ENCODE measurements at regions not wholly inside any gene's neighbourhood (a gene's known extent, or its start where the extent isn't known, plus 50 kb on each side); places are given as distances from the start of the nearest gene placed in this dataset.

DNA sequence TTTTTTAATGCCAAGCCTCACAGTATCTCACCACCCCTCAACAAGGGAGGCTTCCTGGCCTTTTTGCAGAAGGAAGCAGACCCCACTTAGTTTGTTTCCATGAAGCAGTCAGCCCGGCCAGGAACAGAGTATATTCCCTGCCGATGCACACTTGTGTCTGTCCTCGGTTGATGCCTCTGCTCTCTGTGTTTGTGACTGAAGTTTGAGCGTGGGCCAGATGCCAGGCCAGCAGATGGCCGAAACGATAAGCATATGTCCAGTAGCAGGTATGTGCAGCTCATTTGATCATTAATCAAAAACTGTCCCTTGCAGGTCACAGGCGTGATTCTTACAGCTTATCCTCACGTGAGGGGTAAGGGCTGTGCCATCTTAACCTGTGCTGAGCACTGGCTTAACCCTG, 144.0 kb downstream of the IRS2 start:
- no peak for DNase-seq

DNA sequence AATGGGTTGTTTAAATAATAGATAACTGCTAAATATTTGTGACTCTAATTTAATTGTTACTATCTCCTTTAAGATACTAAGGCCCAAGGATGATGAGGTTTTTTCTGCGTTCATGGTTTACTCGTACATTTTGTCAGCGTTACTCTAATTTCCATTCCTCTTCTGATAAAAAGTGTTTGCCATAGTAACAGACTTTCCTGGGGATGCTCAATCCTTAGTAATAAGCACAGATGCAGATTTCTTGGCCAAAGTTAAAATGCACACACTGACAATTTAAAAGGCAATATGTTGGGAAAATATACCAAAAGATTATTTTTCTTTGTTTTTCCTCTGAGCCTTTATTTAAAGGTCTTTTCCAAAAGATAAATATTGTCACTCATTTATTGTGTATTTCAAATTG, 149.6 kb downstream of the IRS2 start:
- no peak for DNase-seq

DNA sequence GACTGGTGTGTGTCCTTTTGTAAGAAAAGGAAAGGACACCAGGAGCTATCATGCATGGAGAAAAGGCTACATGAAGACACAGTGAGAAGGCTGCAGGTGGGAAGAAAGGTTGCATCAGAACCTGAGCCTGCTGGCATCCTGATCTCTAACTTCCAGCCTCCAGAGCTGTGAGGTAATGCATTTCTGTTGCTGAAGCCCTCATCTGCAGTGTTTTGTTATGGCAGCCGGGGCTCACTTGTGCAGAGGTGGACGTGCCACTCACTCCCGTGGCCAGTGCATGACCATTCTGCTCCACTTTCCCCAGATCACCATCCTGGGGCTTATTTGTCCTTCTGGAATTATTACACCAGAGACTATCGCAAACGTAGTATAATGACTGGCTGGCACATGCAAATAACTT, 155.3 kb downstream of the IRS2 start:
- DNase-seq: no peak

- no peak for DNase-seq
Measured at GRCh38 chr13:109630271-109630670, 156.1 kb downstream of the IRS2 start.

DNA sequence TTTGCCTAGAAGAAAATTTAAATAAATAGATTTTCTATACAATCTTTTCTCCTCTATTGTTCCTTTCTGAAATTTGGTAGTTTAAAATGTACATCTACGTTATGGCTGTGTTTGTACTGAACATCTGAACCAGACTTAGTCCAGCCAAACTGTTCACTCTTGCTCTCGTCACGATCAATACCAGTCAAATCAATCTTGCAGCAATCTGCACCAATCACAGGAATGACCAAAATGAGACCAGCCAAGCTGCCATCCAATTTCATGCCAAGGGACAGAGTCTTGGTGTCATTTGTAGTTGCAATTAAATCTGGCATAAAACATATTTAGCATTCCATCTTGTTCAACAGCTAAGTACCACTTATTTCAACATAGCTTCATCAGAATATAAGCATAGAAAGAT, 156.6 kb downstream of the IRS2 start:
- no peak for DNase-seq

- no peak for DNase-seq
Measured at GRCh38 chr13:109628251-109628699, 158.1 kb downstream of the IRS2 start.

GRCh38 chr13:109627649-109628048, 158.7 kb downstream of the IRS2 start:
- no peak for DNase-seq

GRCh38 chr13:109626386-109627171, 159.8 kb downstream of the IRS2 start:
- no peak for DNase-seq

DNA sequence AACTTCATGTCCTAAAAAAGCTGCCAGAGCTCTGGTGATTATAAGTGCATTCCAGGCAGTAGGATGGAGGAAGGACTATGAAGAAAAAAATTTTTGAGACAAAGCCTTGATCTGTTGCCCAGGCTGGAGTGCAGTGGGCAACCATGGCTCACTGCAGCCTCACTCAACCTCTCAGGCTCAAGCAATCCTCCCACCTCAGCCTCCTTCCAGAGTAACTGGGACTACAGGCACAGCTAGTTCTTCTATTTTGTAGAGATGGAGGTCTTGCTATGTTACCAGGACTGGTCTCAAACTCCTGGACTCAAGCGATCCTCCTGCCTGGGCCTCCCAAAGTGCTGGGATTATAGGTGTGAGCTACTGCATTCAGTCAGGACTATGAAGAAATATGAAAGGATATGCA, 161.2 kb downstream of the IRS2 start:
- no peak for DNase-seq

DNA sequence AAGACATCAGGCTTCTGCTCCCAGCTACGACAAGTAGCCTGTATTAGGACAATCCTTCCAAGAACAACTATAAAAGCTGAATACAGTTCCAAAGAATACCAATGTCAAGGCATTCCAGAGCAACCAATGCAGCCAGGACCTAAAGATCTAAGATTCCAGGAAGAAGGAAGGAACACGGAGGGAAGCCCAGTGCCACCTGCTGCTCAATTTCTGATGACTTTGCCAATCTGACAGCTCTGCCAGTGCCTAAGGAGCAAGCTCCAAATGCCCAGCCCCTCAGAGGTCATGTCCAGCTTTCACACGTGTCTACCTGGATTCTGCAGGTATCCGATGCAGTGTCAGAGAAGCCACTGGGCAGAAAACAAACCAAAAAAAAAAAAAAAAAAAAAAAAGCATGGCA, 164.4 kb downstream of the IRS2 start:
- no peak for DNase-seq

- DNase-seq: no peak
Measured at GRCh38 chr13:109615721-109616420, 170.5 kb downstream of the IRS2 start.

- no peak for DNase-seq
Measured at GRCh38 chr13:109611912-109612691, 174.3 kb downstream of the IRS2 start.

GRCh38 chr13:109610517-109610916, 175.9 kb downstream of the IRS2 start:
- peak; percentile 56 for DNase-seq

- DNase-seq: no peak
Measured at GRCh38 chr13:109608503-109608902, 177.9 kb downstream of the IRS2 start.

GRCh38 chr13:109608059-109608458, 178.3 kb downstream of the IRS2 start:
- DNase-seq: no peak

DNA sequence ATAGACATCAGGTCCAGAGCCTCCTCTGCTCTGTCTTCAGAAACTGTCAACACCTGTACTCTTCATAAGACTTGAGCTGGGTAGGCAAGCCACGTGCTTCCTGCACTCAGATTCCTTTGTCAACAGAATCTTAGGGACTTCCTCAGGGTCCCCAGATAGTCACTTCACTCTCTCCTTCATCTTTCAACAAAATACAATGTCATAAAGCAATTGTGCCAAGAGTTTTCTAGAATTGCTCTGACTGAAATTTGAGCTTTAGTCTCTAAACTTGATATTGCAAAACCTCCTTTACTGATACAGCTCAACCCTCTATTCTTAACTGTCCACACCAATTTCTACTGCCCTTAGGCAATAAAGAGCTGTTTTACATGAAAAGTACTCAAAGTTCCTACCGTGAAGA, 179.9 kb downstream of the IRS2 start:
- DNase-seq: no peak

- DNase-seq: no peak
Measured at GRCh38 chr13:109605846-109606245, 180.5 kb downstream of the IRS2 start.

DNA sequence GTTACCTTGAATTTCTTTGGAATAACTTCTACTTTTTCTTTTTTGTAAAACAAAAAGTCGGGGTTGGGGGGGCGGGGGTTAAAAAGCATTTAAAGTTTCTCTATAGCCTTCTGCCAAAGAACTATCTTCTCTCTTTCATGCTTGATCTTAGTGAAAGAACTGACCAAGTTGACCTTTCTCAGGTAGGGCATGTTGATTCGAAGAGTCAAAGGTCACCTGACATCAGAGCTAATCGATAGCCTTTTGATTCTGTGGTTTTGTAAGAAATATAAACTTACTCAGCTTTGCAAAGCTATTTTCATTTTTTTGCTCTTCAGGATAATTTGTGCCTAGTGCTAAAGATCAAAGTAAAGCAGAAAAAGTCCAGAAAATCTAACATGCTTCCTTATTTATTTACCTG, 181.5 kb downstream of the IRS2 start:
- DNase-seq: no peak

- no peak for DNase-seq
Measured at GRCh38 chr13:109602356-109602755, 184.0 kb downstream of the IRS2 start.

- no peak for DNase-seq
Measured at GRCh38 chr13:109599901-109600657, 186.3 kb downstream of the IRS2 start.

DNA sequence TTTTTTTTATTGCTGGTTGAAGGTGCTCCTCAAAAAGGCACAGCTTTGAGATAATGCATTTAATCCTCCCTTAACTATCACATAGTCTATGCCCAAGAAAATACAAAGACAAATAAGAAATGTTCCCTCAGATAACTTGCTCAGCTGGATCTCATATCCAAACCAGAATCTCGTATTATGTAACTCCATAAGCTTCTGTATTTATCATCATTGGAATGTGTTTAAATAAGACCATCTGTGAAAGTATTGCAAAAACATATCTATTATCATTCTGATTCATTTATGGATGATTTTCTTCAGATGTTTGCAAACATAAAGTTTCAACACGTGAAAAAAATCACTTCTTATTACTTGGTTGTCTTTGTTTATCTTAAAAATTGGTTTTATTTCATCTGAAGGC, 190.9 kb downstream of the IRS2 start:
- no peak for DNase-seq

DNA sequence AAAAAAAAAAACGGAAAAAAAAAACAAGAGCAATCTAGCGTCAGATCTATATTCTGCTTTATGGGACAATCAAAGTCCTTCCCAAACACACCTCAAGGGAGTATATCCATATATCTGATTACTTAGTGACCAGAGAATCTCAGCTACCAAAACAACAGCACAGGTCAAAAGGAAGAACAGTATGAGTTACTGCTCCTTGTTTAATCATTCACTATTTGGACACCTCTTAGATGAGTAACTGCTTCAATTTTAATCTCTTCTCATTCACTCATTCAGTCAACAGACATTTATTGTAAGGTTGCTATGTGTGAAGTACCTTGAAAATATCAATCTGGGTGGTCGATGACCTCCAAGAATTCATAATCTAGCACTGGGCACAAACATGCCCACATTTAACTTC, 193.2 kb downstream of the IRS2 start:
- no peak for DNase-seq

DNA sequence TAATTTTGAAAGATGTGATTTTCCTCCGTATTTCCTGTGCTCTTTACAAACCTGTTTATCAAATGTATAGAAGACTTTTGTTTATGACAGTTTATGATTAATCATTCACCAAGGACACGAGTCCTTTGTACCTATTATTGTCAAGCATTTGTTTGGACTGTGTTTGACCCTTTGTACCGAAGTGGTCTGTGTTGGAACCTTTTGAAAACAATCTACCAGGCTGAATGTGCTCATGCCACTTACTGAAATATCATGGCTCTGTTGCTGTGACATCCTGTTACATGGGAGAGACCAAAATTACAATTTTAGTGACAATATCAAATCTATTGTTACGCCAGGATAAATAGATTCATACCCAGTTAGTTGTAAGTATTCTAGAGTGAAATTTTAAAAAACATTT, 193.6 kb downstream of the IRS2 start:
- no peak for DNase-seq
